Gastroesophageal sphincter (tissue), 4 donors: ENCODE measurements at regions not wholly inside any gene's neighbourhood (a gene's known extent, or its start where the extent isn't known, plus 50 kb on each side); places are given as distances from the start of the nearest gene placed in this dataset.

Source experiments
- ATAC-seq: fragments of 150-250 bp; one replicate; pipeline ENCODE4 v1.9.1; 2016; ENCODE audit warnings: mild to moderate bottlenecking, moderate library complexity
- H3K27ac ChIP-seq, 4 donors: fragments of 200-600 bp; sonication (generic) in 3 of 4; 1 replicate in 3 of 4; 2 replicates in 1 of 4; pipeline ENCODE4 v1.5.1; 2016 to 2019
- H3K27me3 ChIP-seq: fragments of 200-600 bp; sonication (generic); one replicate; pipeline ENCODE4 v1.5.1; 2019
- H3K36me3 ChIP-seq, 2 donors: fragments of 200-600 bp; sonication (generic); one replicate each; pipeline ENCODE4 v1.5.1; 2019; ENCODE audit warnings: control low read depth in 1 of 2
- H3K4me1 ChIP-seq, 3 donors: fragments of 200-600 bp; sonication (generic); 1 replicate in 2 of 3; 2 replicates in 1 of 3; pipeline ENCODE4 v1.5.1; 2016 to 2019; ENCODE audit warnings: control low read depth in 2 of 3
- H3K4me3 ChIP-seq, 2 donors: fragments of 200-600 bp; sonication (generic); one replicate each; pipeline ENCODE4 v1.5.1; 2019; ENCODE audit warnings: mild to moderate bottlenecking in 1 of 2, moderate library complexity in 1 of 2
- H3K9me3 ChIP-seq, 3 donors: fragments of 200-600 bp; sonication (generic); one replicate each; pipeline ENCODE4 v1.5.1; 2017 to 2019; ENCODE audit warnings: control low read depth in 2 of 3
- CTCF ChIP-seq, 4 experiments: fragments of 200-600 bp in 2 of 4; fragments of 450-650 bp in 2 of 4; sonication (generic) in 1 of 4; IDR thresholded peaks; one replicate each; pipeline ENCODE4 v1.5.1; 2017 to 2019; ENCODE audit warnings: antibody characterized with exemption in 4 of 4, mild to moderate bottlenecking in 2 of 4, moderate library complexity in 2 of 4
- EP300 ChIP-seq: sonication (generic); formaldehyde crosslinking; IDR thresholded peaks from one replicate; pipeline ENCODE4 v1.6.1; 2017; ENCODE audit warnings: antibody characterized with exemption, mild to moderate bottlenecking
- POLR2A ChIP-seq, 2 donors: fragments of 450-650 bp; IDR thresholded peaks; one replicate each; pipeline ENCODE4 v1.6.1; 2017; ENCODE audit warnings: antibody characterized with exemption in 2 of 2, mild to moderate bottlenecking in 2 of 2, moderate library complexity in 1 of 2
- POLR2AphosphoS5 ChIP-seq: sonication (generic); formaldehyde crosslinking; IDR thresholded peaks from one replicate; pipeline ENCODE4 v1.6.1; 2017; ENCODE audit warnings: antibody characterized with exemption
- WGBS, 2 donors: methylation state at CpG; one replicate each; pipeline ENCODE4 v1.1.5; 2018; ENCODE audit warnings: low coverage in 1 of 2; 5-methylcytosine and 5-hydroxymethylcytosine counted together

- no peak for TF ChIP-seq POLR2AphosphoS5
- TF ChIP-seq EP300: no peak
- TF ChIP-seq CTCF (IDR thresholded peaks at IDR 0.05): no peak
- TF ChIP-seq POLR2A (IDR thresholded peaks at IDR 0.05): no peak
- Histone ChIP-seq H3K9me3 (no peaks in the 10 kb centered on the region), H3K4me1 (no peaks in the 10 kb centered on the region), H3K4me3 (no peak overlapping the region), H3K27ac (no peak overlapping the region), H3K36me3 (no peaks in the 10 kb centered on the region), H3K27me3 (peaks cover 4% of the 10 kb centered on the region)
- no peak for ATAC-seq
- WGBS, 2 donors: 34 to 44% methylated on average over 2 of the region's 2 CpGs
These were observed 270.7 kb upstream of the TLE4 start for GRCh38 chr9:79301085-79301484.

- WGBS, 2 donors: 51 to 66% methylated on average over 8 of the region's 8 CpGs
- Histone ChIP-seq H3K4me1 (no peaks in the 10 kb centered on the region), H3K4me3 (no peak overlapping the region), H3K36me3 (no peaks in the 10 kb centered on the region), H3K9me3 (no peaks in the 10 kb centered on the region), H3K27ac (no peak overlapping the region), H3K27me3 (peaks cover 4% of the 10 kb centered on the region)
- no peak for ATAC-seq
- TF ChIP-seq POLR2AphosphoS5 (no peak), CTCF (IDR thresholded peaks at IDR 0.05) (no peak), EP300 (no peak), POLR2A (IDR thresholded peaks at IDR 0.05) (no peak)
These were observed 270.0 kb upstream of the TLE4 start for GRCh38 chr9:79301551-79302391.

- Histone ChIP-seq H3K9me3 (no peaks in the 10 kb centered on the region), H3K27ac (no peak overlapping the region), H3K36me3 (no peaks in the 10 kb centered on the region), H3K4me1 (no peaks in the 10 kb centered on the region), H3K27me3 (peaks cover 4% of the 10 kb centered on the region), H3K4me3 (no peak overlapping the region)
- WGBS, 2 donors: 72 to 79% methylated on average over 3 to 4 of the region's 4 CpGs
- no peak for ATAC-seq
- no peak for TF ChIP-seq POLR2A (IDR thresholded peaks at IDR 0.05)
- TF ChIP-seq EP300: no peak
- TF ChIP-seq POLR2AphosphoS5: no peak
- no peak for TF ChIP-seq CTCF (IDR thresholded peaks at IDR 0.05)
These were observed 269.2 kb upstream of the TLE4 start for GRCh38 chr9:79302569-79302968.

GRCh38 chr9:79308012-79308411, 263.8 kb upstream of the TLE4 start:
- no peak for ATAC-seq
- H3K4me3 ChIP-seq: no peak overlapping the region
- no peaks in the 10 kb centered on the region for H3K27me3 ChIP-seq
- H3K27ac ChIP-seq: no peak overlapping the region
- H3K36me3 ChIP-seq: no peaks in the 10 kb centered on the region
- H3K9me3 ChIP-seq: no peaks in the 10 kb centered on the region
- H3K4me1 ChIP-seq: no peaks in the 10 kb centered on the region
- WGBS, 2 donors: 67 to 100% methylated on average over 2 to 5 of the region's 6 CpGs
- TF ChIP-seq EP300: no peak
- no peak for TF ChIP-seq POLR2A (IDR thresholded peaks at IDR 0.05)
- TF ChIP-seq POLR2AphosphoS5: no peak
- TF ChIP-seq CTCF (IDR thresholded peaks at IDR 0.05): no peak
